GM12878 (cell line): ENCODE measurements at regions not wholly inside any gene's neighbourhood (a gene's known extent, or its start where the extent isn't known, plus 50 kb on each side); places are given as distances from the start of the nearest gene placed in this dataset.

Source experiments
- ATAC-seq: fragments of 200-7000 bp; cut with Tn5 transposase; 3 replicates; pipeline ENCODE4 v1.9.1; 2020; ENCODE audit warnings: mild to moderate bottlenecking, moderate library complexity
- BruUV-seq: library from RNA; stranded (reverse); fragments of 400-500 nt; replicated peaks from 2 replicates; lab custom pipeline; 2021; lab: Mats Ljungman, UMichigan
- CTCF ChIA-PET: fragments of 300-600 bp; sonication (Branson Sonifier 250); formaldehyde crosslinking; extraction: SDS; loops from one replicate; lab custom pipeline; 2021; ENCODE audit warnings: inconsistent platforms; lab: Yijun Ruan, JAX
- POLR2A ChIA-PET: fragments of 350-600 bp; formaldehyde crosslinking; extraction: SDS; loops from one replicate; lab custom pipeline; 2021; ENCODE audit warnings: inconsistent platforms; lab: Charles Lee
- RAD21 ChIA-PET: fragments of 300-600 bp; sonication (Branson Sonifier 250); formaldehyde crosslinking; loops from one replicate; lab custom pipeline; 2023; ENCODE audit warnings: antibody characterized with exemption; ENCODE audit not compliant: unreplicated experiment; lab: Charles Lee
- SMC1A ChIA-PET: fragments of 300-600 bp; sonication (Branson Sonifier 250); formaldehyde crosslinking; loops from one replicate; lab custom pipeline; 2023; ENCODE audit not compliant: unreplicated experiment, uncharacterized antibody; lab: Charles Lee
- DNase-seq: peaks from one replicate; pipeline ENCODE4 v3.0.0-alpha.2; 2011; ENCODE audit warnings: low read depth, low spot score
- FAIRE-seq: peaks from 3 replicates; lab custom pipeline; 2011; peaks lifted over from hg19 to GRCh38; lab: Jason Lieb, UNC
- H2AFZ ChIP-seq: 2 replicates; pipeline ENCODE4 v1.6.0; 2011; ENCODE audit warnings: low read depth, low read length, control low read depth; ENCODE audit not compliant: control insufficient read depth
- H3K27ac ChIP-seq: 2 replicates; pipeline ENCODE4 v1.5.1; 2011; ENCODE audit warnings: control low read depth; ENCODE audit not compliant: control insufficient read depth, insufficient read depth
- H3K27me3 ChIP-seq, 2 experiments: replicated peaks in 1 of 2; 2 replicates each; pipeline versions ENCODE4 v1.6.0 to v1.6.1; 2011; ENCODE audit warnings: low read length in 1 of 2; ENCODE audit not compliant: control insufficient read depth in 2 of 2, insufficient read depth in 2 of 2
- H3K36me3 ChIP-seq, 2 experiments: 2 replicates each; pipeline ENCODE4 v1.5.1; 2011; ENCODE audit warnings: low read length in 1 of 2; ENCODE audit not compliant: control insufficient read depth in 2 of 2, insufficient read depth in 2 of 2
- H3K4me1 ChIP-seq: 2 replicates; pipeline ENCODE4 v1.6.1; 2011; ENCODE audit warnings: mild to moderate bottlenecking, low read length, moderate library complexity, mixed read lengths; ENCODE audit not compliant: control insufficient read depth, insufficient read depth
- H3K4me2 ChIP-seq: 2 replicates; pipeline ENCODE4 v1.6.0; 2011; ENCODE audit warnings: control low read depth; ENCODE audit not compliant: control insufficient read depth, insufficient read depth
- H3K4me3 ChIP-seq: fragments of 200-600 bp; sonication (generic); 2 replicates; pipeline ENCODE4 v1.5.1; 2016
- H3K79me2 ChIP-seq: 2 replicates; pipeline ENCODE4 v1.6.0; 2011; ENCODE audit warnings: low read length; ENCODE audit not compliant: control insufficient read depth, insufficient read depth
- H3K9ac ChIP-seq: 2 replicates; pipeline ENCODE4 v1.8.0; 2011; ENCODE audit warnings: low read length, control low read depth, mixed read lengths; ENCODE audit not compliant: control insufficient read depth, insufficient read depth
- H3K9me3 ChIP-seq: replicated peaks from 3 replicates; pipeline ENCODE4 v1.5.1; 2011; ENCODE audit warnings: mild to moderate bottlenecking, low read length; ENCODE audit not compliant: control insufficient read depth, insufficient read depth
- H4K20me1 ChIP-seq: 2 replicates; pipeline ENCODE4 v1.6.0; 2011; ENCODE audit not compliant: control insufficient read depth, insufficient read depth
- CBX5 ChIP-seq: sonication (generic); IDR thresholded peaks from 2 replicates; pipeline ENCODE4 v1.6.1; 2016; ENCODE audit warnings: low read depth, moderate library complexity, mild to moderate bottlenecking, inconsistent platforms
- CEBPB ChIP-seq, 2 experiments: fragments of 150-350 bp in 1 of 2; IDR thresholded peaks; 2 replicates each; pipeline ENCODE4 v1.6.1; 2012 to 2014; ENCODE audit warnings: low read depth in 2 of 2, low read length in 2 of 2, borderline replicate concordance in 1 of 2, inconsistent platforms in 1 of 2
- EED ChIP-seq: sonication (generic); IDR thresholded peaks from 2 replicates; pipeline ENCODE4 v1.6.1; 2016; ENCODE audit warnings: antibody characterized with exemption, low read depth
- EZH2 ChIP-seq: IDR thresholded peaks from 2 replicates; pipeline ENCODE4 v1.6.1; 2012; ENCODE audit warnings: low read depth, mild to moderate bottlenecking, control low read depth, inconsistent platforms, low read length, borderline replicate concordance; ENCODE audit not compliant: control insufficient read depth
- FOXK2 ChIP-seq: fragments of 450-650 bp; IDR thresholded peaks from 2 replicates; pipeline ENCODE4 v1.6.1; 2017; ENCODE audit warnings: mild to moderate bottlenecking, moderate library complexity
- HCFC1 ChIP-seq: fragments of 150-350 bp; IDR thresholded peaks from 2 replicates; pipeline ENCODE4 v1.6.1; 2014; ENCODE audit warnings: low read length
- IKZF1 ChIP-seq: fragments of 450-650 bp; conservative IDR thresholded peaks from 2 replicates; pipeline ENCODE4 v1.6.1; 2017; ENCODE audit warnings: antibody characterized with exemption, mild to moderate bottlenecking
- IRF4 ChIP-seq: IDR thresholded peaks from 2 replicates; pipeline ENCODE4 v1.6.1; 2011; ENCODE audit warnings: low read depth, low read length
- KAT2A ChIP-seq: conservative IDR thresholded peaks from 2 replicates; pipeline ENCODE4 v1.6.1; 2011; ENCODE audit warnings: low read depth, low read length; ENCODE audit not compliant: control insufficient read depth
- MYB ChIP-seq: fragments of 150-350 bp; IDR thresholded peaks from 2 replicates; pipeline ENCODE4 v1.6.1; 2014; ENCODE audit warnings: mild to moderate bottlenecking, low read depth, low read length, borderline replicate concordance
- NFIC ChIP-seq: IDR thresholded peaks from 2 replicates; pipeline ENCODE4 v1.6.1; 2012; ENCODE audit warnings: low read depth, mild to moderate bottlenecking, inconsistent platforms, low read length, moderate library complexity
- PAX5 ChIP-seq: IDR thresholded peaks from 2 replicates; pipeline ENCODE4 v1.6.1; 2011; ENCODE audit warnings: low read depth, low read length, borderline replicate concordance
- RELA ChIP-seq: fragments of 450-650 bp; IDR thresholded peaks from 2 replicates; pipeline ENCODE4 v1.8.0; 2014; ENCODE audit warnings: borderline replicate concordance; ENCODE audit not compliant: partially characterized antibody
- RUNX3 ChIP-seq: IDR thresholded peaks from 2 replicates; pipeline ENCODE4 v1.6.1; 2012; ENCODE audit warnings: low read length, inconsistent platforms
- SIX5 ChIP-seq: IDR thresholded peaks from 2 replicates; pipeline ENCODE4 v1.6.1; 2011; ENCODE audit warnings: mild to moderate bottlenecking, low read depth, low read length, moderate library complexity; ENCODE audit not compliant: severe bottlenecking
- STAT3 ChIP-seq: IDR thresholded peaks from 2 replicates; pipeline ENCODE4 v1.6.1; 2011; ENCODE audit warnings: low read depth, low read length, improper control_type of control experiment
- TCF3 ChIP-seq: IDR thresholded peaks from 2 replicates; pipeline ENCODE4 v1.6.1; 2012; ENCODE audit warnings: low read depth, mild to moderate bottlenecking, low read length, borderline replicate concordance; ENCODE audit not compliant: insufficient read depth
- USF2 ChIP-seq: IDR thresholded peaks from 2 replicates; pipeline ENCODE4 v1.6.1; 2011; ENCODE audit warnings: low read depth, low read length, improper control_type of control experiment, borderline replicate concordance
- ZNF622 ChIP-seq: fragments of 450-650 bp; IDR thresholded peaks from 2 replicates; pipeline ENCODE4 v1.6.1; 2017; ENCODE audit warnings: mild to moderate bottlenecking, inconsistent platforms
- WGBS: methylation state at CpG from one replicate; pipeline ENCODE4 v1.1.6; 2016; ENCODE audit warnings: low lambda C conversion rate; ENCODE audit not compliant: insufficient replicate concordance, insufficient coverage; ENCODE audit errors: missing lambda C conversion rate; 5-methylcytosine and 5-hydroxymethylcytosine counted together
- in situ Hi-C: fragments of 300-500 bp; cut with MboI; formaldehyde crosslinking; loops from 9 replicates; pipeline ENCODE4 v1.14.3; 2018; ENCODE audit warnings: mixed read lengths
- intact Hi-C: fragments of 100-400 bp; cut with micrococcal nuclease; formaldehyde crosslinking; loops from one replicate; pipeline ENCODE4 v1.14.2; 2022; ENCODE audit not compliant: unreplicated experiment
- TF ChIP-seq, protein P1 (sequence below): fragments of 450-650 bp; IDR thresholded peaks from 2 replicates; pipeline ENCODE4 v1.6.1; 2017; ENCODE audit warnings: low read depth, mild to moderate bottlenecking, moderate library complexity

- TF ChIP-seq FOXK2 (no peak), KAT2A (no peak), CEBPB (IDR thresholded peaks at IDR 0.05; ENCODE audit: borderline replicate concordance in 1 of 2, low read depth in 2 of 2, low read length in 2 of 2) (peak in 1 of 2 experiments; percentile 64; a peak in 1 of 4 replicates)
- TF ChIP-seq, all 136 proteins: peak for 38
These were observed 224.7 kb upstream of the GJB5 start (continued) for GRCh38 chr1:34529935-34530859.

DNA sequence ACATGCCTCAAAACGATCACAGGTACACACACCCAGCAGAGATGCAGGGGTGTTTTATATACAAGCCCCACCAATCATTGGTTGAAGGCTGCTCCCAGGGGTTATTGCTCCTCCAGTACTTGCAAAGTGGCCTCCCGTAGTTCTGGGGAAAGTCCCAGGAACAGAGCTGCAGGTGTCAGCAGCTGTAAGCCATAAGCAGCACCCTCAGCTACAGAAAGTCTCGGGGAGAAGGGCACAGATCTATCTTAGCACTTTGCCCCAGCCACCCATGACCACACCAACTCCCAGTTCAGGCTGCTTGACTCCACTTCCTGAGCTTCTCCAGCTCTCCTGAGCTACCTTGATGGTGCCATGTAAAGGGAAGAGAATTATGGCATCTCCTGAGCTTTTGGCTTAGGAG lies 222.7 kb upstream of the GJB5 start:
- ATAC-seq (peak; percentile 62), DNase-seq (peak; percentile 67), FAIRE-seq (peak; percentile 56)
- intact Hi-C loops: loop anchor here (5.0 kb wide), 3 partner anchors 60 to 400 kb away; no protein-coding TSS in a partner anchor
- peak overlapping the region; percentile 54; the same call in 1 of the 2 replicates for H2AFZ ChIP-seq
- no TSS peak for BruUV-seq
- H3K9me3 ChIP-seq: no peaks in the 10 kb centered on the region; the same call in 2 of the 3 replicates
- SMC1A ChIA-PET: interaction anchor here (0.8 to 6.4 kb wide), 11 partner anchors 13 to 168 kb away, joined by 3 to 104 read pairs (median 4); no protein-coding TSS in a partner anchor
- H3K27me3 ChIP-seq: no peaks in the 10 kb centered on the region
- POLR2A ChIA-PET: interaction anchor here (1.4 to 1.8 kb wide), 3 partner anchors 9 to 65 kb away, joined by 3 to 13 read pairs (median 4); no protein-coding TSS in a partner anchor
- no peaks in the 10 kb centered on the region for H4K20me1 ChIP-seq
- peak overlapping the region; percentile 87 for H3K4me2 ChIP-seq
- H3K79me2 ChIP-seq: no peaks in the 10 kb centered on the region
- no peaks in the 10 kb centered on the region for H3K36me3 ChIP-seq
- RAD21 ChIA-PET: interaction anchor here (0.8 to 5.8 kb wide), 11 partner anchors 11 to 201 kb away, joined by 3 to 87 read pairs (median 4); no protein-coding TSS in a partner anchor
- peak overlapping the region; percentile 26; the same call in 1 of the 2 replicates for H3K4me3 ChIP-seq
- H3K27ac ChIP-seq: peak overlapping the region; percentile 93
- CTCF ChIA-PET: interaction anchor here (1.3 to 5.6 kb wide), 7 partner anchors 11 to 171 kb away, joined by 4 to 54 read pairs (median 11); no protein-coding TSS in a partner anchor
- H3K4me1 ChIP-seq: peaks cover 41% of the 10 kb centered on the region
- in situ Hi-C loops: loop anchor here (10.0 kb wide), 1 partner anchor 167 kb away; no protein-coding TSS in a partner anchor
- H3K9ac ChIP-seq: peak overlapping the region; percentile 4; the same call in 1 of the 2 replicates
- 0% methylated on average over 3 of the region's 3 CpGs for WGBS
- TF ChIP-seq TCF3 (peak; percentile 91), SIX5 (no peak), EED (0 out of 2 replicates have a peak, but pooled peaks have one; percentile 42), IRF4 (0 out of 2 replicates have a peak, but pooled peaks have one; percentile 18), IKZF1 (peak; percentile 49; the same call in 1 of the 2 replicates), CBX5 (0 out of 2 replicates have a peak, but pooled peaks have one; percentile 51), EZH2 (no peak), RELA (peak; percentile 27), USF2 (no peak), PAX5 (no peak; the same call in 1 of the 2 replicates), RUNX3 (peak; percentile 57), HCFC1 (no peak), STAT3 (no peak), ZNF622 (no peak), NFIC (0 out of 2 replicates have a peak, but pooled peaks have one; percentile 33), MYB (no peak)
- TF ChIP-seq, protein P1, sequence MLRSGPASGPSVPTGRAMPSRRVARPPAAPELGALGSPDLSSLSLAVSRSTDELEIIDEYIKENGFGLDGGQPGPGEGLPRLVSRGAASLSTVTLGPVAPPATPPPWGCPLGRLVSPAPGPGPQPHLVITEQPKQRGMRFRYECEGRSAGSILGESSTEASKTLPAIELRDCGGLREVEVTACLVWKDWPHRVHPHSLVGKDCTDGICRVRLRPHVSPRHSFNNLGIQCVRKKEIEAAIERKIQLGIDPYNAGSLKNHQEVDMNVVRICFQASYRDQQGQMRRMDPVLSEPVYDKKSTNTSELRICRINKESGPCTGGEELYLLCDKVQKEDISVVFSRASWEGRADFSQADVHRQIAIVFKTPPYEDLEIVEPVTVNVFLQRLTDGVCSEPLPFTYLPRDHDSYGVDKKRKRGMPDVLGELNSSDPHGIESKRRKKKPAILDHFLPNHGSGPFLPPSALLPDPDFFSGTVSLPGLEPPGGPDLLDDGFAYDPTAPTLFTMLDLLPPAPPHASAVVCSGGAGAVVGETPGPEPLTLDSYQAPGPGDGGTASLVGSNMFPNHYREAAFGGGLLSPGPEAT: no peak
